HG03432 (cell line): ENCODE measurements at regions not wholly inside any gene's neighbourhood (a gene's known extent, or its start where the extent isn't known, plus 50 kb on each side); places are given as distances from the start of the nearest gene placed in this dataset.
"Not testable (repeated sequence)": the region's sequence is repeated elsewhere in the genome, so short reads cannot be mapped to it uniquely, and the experiment has no call there.

Experiments used
- ATAC-seq: cut with Tn5 transposase; IDR thresholded peaks from one replicate; pipeline ENCODE4 v1.9.1; 2021; ENCODE audit warnings: mild to moderate bottlenecking, moderate library complexity; ENCODE audit not compliant: unreplicated experiment

DNA sequence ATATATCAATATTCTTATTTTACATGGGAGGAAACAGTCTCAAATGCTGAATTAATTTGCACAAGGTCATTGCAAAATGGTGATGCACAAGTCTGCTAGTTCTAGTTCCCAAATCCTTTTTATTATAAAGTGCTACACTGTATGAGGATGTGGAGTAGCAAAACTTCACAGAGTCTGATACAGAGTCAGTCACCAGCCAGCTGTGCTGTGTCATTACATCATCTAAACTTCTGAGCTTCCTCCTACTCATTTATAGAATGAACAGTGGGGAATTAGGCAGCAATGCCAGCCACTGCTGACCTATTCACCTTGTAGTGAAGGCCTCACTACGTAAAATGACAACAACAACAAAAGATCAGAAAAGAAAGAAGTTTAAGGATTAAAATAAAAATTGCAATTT lies 357.8 kb downstream of the TMEM167A start:
- ATAC-seq, result peak; percentile 99

DNA sequence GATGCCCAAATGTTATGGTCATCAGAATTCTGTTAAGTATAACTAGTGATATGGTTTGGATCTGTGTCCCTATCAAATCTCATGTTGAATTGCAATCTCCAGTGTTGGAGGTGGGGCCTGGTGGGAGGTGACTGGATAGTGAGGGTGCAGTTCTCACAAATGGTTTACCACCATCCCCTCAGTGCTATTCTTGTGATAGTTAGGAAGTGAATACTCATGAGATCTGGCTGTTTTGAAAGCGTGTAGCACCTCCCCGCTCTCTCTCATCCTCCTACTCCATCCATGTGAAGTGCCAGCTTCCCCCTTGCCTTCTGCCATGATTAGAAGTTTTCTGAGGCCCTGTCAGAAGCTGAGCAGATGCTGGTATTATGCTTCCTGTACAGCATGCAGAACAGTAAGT lies 359.5 kb downstream of the TMEM167A start:
- ATAC-seq, result no peak

DNA sequence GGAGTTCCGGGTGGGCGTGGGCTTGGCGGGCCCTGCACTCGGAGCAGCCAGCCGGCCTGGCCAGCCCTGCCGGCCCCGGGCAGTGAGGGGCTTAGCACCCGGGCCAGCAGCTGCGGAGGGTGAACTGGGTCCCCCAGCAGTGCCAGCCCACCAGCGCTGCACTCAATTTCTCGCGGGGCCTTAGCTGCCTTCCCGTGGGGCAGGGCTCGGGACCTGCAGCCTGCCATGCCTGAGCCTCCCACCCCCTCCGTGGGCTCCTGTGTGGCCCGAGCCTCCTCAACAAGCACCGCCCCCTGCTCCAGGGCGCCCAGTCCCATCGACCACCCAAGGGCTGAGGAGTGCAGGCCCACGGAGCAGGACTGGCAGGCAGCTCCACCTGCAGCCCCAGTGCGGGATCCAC lies 362.5 kb downstream of the TMEM167A start:
- not testable (repeated sequence) for ATAC-seq

DNA sequence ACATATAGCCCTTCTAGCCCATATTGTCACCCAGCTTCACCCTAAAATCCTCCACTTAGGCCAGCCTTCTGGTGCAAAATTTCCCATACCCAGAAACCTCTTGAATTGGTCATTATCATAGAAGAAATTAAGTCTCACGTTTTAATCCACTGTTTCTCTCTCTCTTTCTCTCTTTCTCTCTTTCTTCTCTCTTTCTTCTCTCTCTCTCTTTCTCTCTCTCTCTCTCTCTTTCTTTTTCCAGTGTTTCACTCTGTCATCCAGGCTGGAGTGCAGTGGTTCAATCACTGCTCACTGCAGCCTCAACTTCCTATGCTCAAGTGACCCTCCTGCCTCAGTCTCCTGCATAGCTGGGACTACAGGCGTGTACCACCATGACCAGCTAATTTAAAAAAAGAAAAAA lies 363.4 kb downstream of the TMEM167A start:
- ATAC-seq, result no peak

- ATAC-seq, result no peak
Observed at GRCh38 chr5:82707741-82708140, 369.5 kb downstream of the TMEM167A start.

GRCh38 chr5:82704381-82704780 lies 372.8 kb downstream of the TMEM167A start:
- no peak for ATAC-seq

- ATAC-seq, result no peak
Observed at GRCh38 chr5:82702046-82702445, 375.1 kb downstream of the TMEM167A start.

DNA sequence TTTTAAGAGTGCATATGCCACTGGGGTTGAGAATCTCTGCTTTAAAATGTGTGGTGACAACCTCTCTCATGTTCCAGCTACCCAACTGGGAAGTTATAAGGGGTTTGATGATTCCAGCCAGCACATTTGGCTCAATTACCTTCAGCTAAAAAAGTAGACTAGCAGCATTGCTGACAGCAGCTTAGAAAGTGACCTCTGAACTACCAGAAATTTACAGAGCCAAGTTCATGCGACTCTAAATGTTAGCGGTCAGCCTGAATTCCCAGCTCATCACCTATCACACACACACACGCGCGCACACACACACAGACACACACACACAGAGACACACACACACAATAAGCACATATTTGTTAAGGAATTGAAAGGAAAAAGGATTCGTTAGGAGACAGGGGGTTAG lies 377.5 kb downstream of the TMEM167A start:
- ATAC-seq, result no peak

- no peak for ATAC-seq
Observed at GRCh38 chr5:82698026-82698425, 379.2 kb downstream of the TMEM167A start.

DNA sequence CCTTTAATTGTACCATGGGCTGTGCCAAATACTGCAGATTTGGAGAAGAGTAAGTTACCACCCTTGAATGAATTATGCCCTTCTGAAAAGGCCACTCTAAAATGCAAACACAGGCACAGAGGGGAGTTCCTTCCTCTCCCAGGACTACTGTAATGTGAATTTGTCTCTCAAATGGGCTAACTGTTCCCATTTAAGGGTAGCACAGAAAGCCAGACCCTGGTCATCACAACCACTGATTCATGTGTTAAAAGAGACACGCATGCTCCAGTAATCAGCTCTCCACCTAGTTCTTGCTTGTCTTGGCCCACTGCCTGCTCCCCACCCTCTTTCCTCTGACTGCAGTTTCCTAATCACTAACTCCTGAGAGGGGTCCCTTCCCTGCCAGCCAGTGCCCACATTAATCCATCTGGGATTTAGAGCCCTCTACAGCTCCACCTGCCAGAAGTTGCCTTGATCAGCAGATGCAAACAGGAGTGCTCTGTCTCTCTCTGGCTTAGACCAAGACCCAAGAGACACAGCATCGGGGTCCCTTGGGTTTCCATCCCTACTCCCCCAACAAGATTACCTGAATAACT lies 382.4 kb downstream of the TMEM167A start:
- no peak for ATAC-seq

DNA sequence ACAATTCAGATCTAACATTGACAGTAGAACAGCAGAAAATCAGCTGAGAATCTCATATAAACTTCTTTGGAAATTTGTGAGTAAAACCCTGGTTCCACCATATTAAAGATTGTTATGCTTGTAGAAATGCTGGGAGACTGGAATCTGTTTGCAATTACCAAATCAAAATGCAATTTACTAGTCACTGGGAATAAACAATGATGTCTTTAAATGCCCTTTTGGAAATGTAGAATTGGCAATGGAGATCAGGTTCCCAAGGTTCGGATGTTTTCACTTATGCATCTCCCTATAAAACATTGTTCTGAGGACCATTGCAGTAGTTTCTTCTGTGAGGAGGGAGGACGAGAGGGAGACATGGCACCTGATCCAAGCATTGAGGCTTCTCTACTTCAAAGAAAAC lies 384.4 kb downstream of the TMEM167A start:
- ATAC-seq, result no peak

DNA sequence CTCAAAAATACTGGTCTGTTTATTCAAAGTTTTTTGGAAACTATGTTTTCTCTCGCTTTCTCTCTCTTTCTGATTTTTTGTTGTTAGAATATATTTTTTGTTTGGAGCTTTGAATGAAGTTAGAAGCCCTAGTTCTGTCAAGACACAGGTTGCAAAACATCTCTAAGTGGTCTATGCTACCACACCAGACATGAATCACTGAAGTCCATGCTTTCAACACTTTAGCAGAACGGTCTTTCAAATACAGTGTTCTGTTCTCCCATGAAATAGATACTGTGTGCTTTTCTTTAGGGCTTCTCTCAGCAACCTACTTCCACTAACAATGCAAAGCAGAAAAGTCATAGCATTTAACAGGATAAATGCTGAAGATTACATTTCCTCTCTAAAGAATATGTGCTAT lies 392.5 kb downstream of the TMEM167A start:
- ATAC-seq, result no peak

- ATAC-seq, result no peak
Observed at GRCh38 chr5:82684165-82684564, 393.0 kb downstream of the TMEM167A start.

- no peak for ATAC-seq
Observed at GRCh38 chr5:82679660-82680059, 397.5 kb downstream of the TMEM167A start.

- ATAC-seq, result peak; percentile 87
Observed at GRCh38 chr5:82676661-82677060, 398.5 kb upstream of the RPS23 start.

DNA sequence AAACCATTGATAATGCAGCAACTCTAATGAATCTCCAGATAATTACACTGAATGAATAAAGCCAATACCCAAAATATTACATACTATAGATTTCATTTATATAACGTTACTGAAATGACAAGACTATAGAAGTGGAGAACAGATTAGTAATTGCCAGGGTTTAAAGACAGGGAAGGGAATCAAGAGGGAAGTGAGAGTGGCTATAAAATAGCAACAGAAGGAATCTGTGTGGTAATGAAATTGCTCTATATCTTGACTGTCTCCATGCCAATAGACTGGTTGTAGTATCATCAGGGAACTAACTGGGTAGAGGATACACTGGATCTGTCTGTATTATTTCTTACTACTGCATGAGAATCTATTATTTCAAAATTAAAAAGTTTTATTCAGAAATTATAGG lies 396.5 kb upstream of the RPS23 start:
- no peak for ATAC-seq

DNA sequence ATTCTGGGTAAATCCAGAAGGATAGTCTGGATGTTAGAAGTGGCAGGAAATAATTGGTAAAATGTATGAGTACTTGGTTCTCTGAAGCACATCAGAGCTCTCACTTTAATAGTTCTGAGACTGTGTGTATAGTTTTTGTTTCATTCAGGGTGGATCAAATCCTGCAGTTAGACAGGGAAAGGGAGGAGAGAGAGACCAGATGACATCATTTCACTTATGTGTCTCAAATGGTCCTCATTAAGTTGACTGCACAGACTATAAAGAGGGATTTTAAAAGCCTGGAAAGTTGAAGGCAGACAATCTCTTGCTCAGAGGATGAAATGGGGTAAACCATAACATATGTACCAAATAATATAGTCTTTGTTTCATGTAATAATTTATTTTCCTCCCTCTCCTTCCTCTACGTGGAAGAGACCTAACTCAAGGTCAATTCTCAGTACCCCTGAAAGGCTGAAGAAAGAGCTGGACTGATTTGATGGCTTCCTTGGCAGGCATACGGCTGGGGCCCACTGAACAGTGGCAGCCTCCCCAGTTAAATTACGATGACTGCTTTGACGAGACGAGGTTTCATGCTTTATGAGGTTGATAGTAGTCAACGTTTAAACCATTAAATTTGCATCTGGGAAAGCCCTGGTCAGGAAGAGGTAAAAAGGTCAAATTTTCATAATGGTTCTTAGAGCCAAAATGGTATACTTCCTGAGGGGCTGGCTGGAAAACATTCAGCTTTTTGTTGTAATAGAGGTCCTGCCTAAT lies 395.1 kb upstream of the RPS23 start:
- peak; percentile 45 for ATAC-seq

GRCh38 chr5:82670692-82671091 lies 392.5 kb upstream of the RPS23 start:
- ATAC-seq, result no peak

GRCh38 chr5:82669720-82670119 lies 391.6 kb upstream of the RPS23 start:
- no peak for ATAC-seq

DNA sequence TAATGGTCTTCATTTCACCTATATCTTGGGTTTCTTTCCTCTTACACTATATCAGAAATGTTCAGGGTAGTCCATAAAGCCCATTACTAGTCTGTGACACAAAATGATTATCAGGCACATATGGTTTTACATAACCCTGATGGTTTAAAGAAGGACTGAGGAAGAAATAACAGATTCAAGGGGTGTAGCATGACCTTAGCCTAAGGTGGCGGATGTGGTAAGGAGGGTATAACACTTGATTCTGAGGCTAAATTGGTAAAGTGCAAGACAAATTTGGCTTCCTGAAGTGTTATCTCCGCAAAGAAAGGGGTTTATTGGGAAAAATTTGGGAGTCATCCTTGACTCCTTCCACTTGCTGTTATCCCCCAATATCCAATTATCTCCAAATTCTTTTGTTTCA lies 388.2 kb upstream of the RPS23 start:
- no peak for ATAC-seq

DNA sequence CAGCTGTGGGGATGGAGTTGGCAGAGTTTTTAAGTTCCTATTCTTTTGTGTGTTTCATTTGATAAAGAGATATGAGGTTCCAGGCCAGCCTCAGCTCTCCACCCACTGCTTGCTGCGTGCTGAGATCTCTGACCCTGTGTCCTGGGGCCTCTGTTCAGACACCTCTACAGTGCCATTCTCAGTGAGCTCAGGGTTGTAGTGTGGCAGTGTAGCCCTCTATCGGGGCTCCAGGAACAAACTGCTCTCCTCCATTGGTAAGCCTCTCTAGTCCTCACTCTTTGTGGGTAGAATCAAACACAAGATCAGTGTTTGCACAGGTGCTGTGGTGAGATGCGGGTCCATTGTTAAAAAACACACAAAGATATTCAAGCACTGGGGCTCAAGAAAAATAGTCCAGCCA lies 386.6 kb upstream of the RPS23 start:
- ATAC-seq, result no peak

DNA sequence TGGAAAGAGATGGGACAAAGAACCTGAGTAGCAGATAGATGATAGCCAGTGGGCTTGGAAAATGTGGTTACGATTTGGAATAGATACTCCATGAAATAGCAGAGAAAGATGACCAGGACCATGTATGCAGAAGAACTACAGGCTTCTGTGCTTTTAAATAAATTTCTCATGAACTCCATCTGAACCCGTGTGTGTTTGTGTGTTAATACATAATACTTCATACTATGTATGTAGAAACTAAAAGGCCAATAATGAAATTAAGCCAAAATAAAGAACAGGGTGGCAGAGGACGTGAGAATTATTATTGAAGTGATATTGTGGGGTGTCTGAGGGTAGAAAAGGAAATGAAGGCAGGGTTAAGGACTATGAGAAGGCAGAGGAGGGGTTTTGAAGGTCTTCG lies 385.1 kb upstream of the RPS23 start:
- no peak for ATAC-seq

GRCh38 chr5:82662340-82662739 lies 384.2 kb upstream of the RPS23 start:
- no peak for ATAC-seq
